AG09309 (cell line): ENCODE measurements at regions not wholly inside any gene's neighbourhood (a gene's known extent, or its start where the extent isn't known, plus 50 kb on each side); places are given as distances from the start of the nearest gene placed in this dataset.
"Not testable (repeated sequence)": the region's sequence is repeated elsewhere in the genome, so short reads cannot be mapped to it uniquely, and the experiment has no call there.

Source experiments
- DNase-seq: peaks from one replicate; pipeline ENCODE4 v3.0.0-alpha.2; 2010; ENCODE audit warnings: low read depth
- H3K4me3 ChIP-seq: 2 replicates; pipeline ENCODE4 v1.5.1; 2011; ENCODE audit warnings: mild to moderate bottlenecking, low read depth, low read length, moderate library complexity; ENCODE audit not compliant: control insufficient read depth
- CTCF ChIP-seq: IDR thresholded peaks from 2 replicates; pipeline ENCODE4 v1.5.1; 2011; ENCODE audit warnings: mild to moderate bottlenecking, low read depth, low read length, inconsistent platforms; ENCODE audit not compliant: insufficient read depth, control insufficient read depth; ENCODE audit errors: missing control alignments

- no peak for TF ChIP-seq CTCF
- no peak overlapping the region for H3K4me3 ChIP-seq
- no peak for DNase-seq
These were observed 416.1 kb upstream of the CNTNAP2 start for GRCh38 chr7:145700488-145700887.

- no peak for TF ChIP-seq CTCF
- no peak for DNase-seq
- H3K4me3 ChIP-seq = no peak overlapping the region
These were observed 417.9 kb upstream of the CNTNAP2 start for GRCh38 chr7:145698526-145699262.

DNA sequence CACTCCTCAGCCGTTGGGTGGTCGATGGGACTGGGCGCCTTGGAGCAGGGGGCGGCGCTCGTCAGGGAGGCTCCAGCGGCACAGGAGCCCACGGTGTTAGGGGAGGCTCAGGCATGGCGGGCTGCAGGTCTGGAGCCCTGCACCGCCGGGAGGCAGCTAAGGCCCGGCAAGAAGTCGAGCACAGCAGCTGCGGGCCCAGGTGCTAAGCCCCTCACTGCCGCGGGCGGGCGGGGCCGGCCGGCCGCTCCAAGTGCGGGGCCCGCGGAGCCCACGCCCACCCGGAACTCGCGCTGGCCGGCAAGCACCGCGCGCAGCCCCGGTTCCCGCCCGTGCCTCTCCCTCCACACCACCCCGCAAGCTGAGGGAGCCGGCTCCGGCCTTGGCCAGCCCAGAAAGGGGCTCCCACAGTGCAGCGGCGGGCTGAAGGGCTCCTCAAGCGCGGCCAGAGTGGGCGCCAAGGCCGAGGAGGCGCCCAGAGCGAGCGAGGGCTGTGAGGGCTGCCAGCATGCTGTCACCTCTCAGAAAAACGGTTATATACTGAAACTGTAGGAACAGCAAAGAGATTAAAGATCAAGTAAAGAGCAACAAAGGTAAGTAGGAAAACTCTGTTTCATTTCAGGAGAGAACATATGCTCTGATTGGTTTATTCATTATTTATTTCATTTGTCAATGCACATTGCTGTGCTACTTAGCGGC, 419.0 kb upstream of the CNTNAP2 start:
- H3K4me3 ChIP-seq, DNase-seq: not testable (repeated sequence)

DNA sequence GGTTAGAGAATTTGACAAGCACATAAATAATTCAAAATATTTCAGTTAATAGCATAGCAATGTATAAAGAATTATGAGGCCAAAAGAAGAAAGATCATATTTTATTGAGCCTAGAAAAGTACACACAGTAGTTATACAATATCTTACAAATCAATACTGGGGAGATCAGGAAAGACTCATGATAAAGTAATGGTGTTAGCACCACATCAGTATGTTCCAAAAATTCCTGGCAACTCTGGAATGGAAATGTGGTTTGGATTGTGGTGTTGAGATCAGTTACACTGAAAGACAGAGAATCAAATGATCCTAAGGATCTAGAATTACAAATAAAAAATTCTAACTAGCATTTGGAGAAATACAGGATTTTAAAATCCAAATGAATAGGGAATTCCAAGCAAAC, 420.5 kb upstream of the CNTNAP2 start:
- H3K4me3 ChIP-seq = no peak overlapping the region
- DNase-seq = no peak
- TF ChIP-seq CTCF = no peak

DNA sequence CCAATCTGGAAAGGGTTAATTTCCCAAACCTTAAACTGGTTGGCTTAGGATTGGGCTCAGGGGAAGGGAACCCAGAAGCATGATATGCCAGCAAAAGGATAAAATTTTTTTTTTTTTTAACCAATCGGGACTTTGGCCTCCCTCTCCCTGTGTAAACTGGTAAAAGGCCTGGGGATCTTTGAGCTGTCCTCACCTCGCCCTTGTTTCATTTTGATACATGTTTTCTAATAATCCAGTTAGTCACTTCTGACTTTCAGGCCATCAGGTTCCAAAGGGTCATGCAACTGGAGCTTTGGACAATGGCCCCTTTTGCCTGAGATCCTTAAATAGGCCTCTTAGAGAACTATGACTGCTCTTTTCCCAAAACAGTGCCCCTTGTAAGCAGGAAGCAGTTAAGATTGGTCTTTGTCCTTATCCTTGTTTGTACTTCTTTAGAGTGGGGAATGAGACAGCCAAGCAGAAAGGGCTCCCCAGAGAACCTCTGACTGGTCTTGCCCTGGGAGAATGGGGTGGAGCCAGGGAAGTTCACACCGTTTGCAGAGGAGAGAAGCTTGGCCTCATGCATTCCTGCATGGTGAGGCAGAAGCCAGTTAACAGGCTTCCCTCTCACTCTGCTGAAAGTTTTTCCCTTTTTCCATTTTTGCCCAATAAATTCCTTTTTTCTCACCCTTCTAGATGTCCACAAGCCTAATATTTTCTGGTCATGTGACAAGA, 424.2 kb upstream of the CNTNAP2 start:
- H3K4me3 ChIP-seq = no peak overlapping the region
- no peak for DNase-seq
- TF ChIP-seq CTCF = no peak

DNA sequence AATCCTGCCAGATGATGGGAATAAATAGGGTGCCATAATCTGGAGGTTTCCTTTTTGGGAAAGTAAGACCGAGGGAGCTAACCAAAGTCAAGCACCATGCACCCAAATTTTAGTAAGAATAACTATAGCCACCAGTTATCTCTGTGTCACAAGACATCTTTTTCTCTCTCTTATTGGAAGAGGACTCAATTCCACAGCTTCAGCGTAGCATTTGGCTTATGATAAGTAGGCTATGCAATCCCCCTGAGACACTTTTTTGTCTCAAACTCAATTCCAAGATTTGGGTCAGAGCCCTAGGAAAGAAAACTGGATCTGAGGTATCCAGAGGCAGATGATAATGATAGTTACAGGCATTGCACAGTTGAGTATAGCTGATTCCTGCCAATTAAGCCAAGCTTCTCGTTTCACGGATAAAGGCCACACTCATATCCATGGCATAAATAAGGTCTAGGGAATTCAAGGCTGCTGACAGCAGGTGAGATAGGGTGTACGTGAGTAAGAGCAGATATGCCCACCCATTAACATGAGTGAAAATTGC, 425.2 kb upstream of the CNTNAP2 start:
- H3K4me3 ChIP-seq = no peak overlapping the region
- no peak for TF ChIP-seq CTCF
- DNase-seq = no peak

GRCh38 chr7:145681646-145682045, 435.0 kb upstream of the CNTNAP2 start:
- DNase-seq = no peak
- H3K4me3 ChIP-seq = no peak overlapping the region
- no peak for TF ChIP-seq CTCF
